Heart left ventricle (tissue), 16 donors: ENCODE measurements at regions not wholly inside any gene's neighbourhood (a gene's known extent, or its start where the extent isn't known, plus 50 kb on each side); places are given as distances from the start of the nearest gene placed in this dataset.

Source experiments
- ATAC-seq, 4 donors: fragments of 200-7000 bp; cut with Tn5 transposase; one replicate each; pipeline ENCODE4 v1.9.1; 2020 to 2022; ENCODE audit warnings: moderate library complexity in 4 of 4, mild to moderate bottlenecking in 3 of 4, moderate number of reproducible peaks in 1 of 4
- DNase-seq, 5 donors: peaks; one replicate each; pipeline ENCODE4 v3.0.0-alpha.2; 2020
- H3K27ac ChIP-seq, 12 donors: fragments of 200-600 bp; sonication (generic) in 4 of 12; one replicate each; pipeline versions ENCODE4 v1.5.0 to v1.8.0; 2016 to 2022; ENCODE audit warnings: mild to moderate bottlenecking in 2 of 12
- H3K27me3 ChIP-seq, 9 donors: fragments of 200-600 bp; sonication (generic) in 2 of 9; one replicate each; pipeline versions ENCODE4 v1.5.1 to v1.8.0; 2016 to 2022; ENCODE audit warnings: mild to moderate bottlenecking in 3 of 9
- H3K36me3 ChIP-seq, 9 donors: fragments of 200-600 bp; sonication (generic) in 2 of 9; one replicate each; pipeline versions ENCODE4 v1.5.0 to v1.8.0; 2018 to 2022; ENCODE audit warnings: mild to moderate bottlenecking in 2 of 9
- H3K4me1 ChIP-seq, 12 donors: fragments of 200-600 bp; sonication (generic) in 4 of 12; one replicate each; pipeline versions ENCODE4 v1.5.0 to v1.8.0; 2016 to 2022; ENCODE audit warnings: mild to moderate bottlenecking in 3 of 12
- H3K4me3 ChIP-seq, 12 donors: fragments of 200-600 bp; sonication (generic) in 4 of 12; one replicate each; pipeline versions ENCODE4 v1.5.0 to v1.8.0; 2017 to 2022; ENCODE audit warnings: mild to moderate bottlenecking in 9 of 12, moderate library complexity in 4 of 12
- H3K9me3 ChIP-seq, 12 donors: fragments of 200-600 bp; sonication (generic) in 4 of 12; one replicate each; pipeline versions ENCODE4 v1.5.0 to v1.8.0; 2016 to 2022; ENCODE audit warnings: mild to moderate bottlenecking in 1 of 12
- CTCF ChIP-seq, 12 donors: fragments of 200-600 bp; sonication (generic) in 4 of 12; IDR thresholded peaks; one replicate each; pipeline versions ENCODE4 v1.5.0 to v1.8.0; 2018 to 2022; ENCODE audit warnings: antibody characterized with exemption in 12 of 12, mild to moderate bottlenecking in 5 of 12
- POLR2A ChIP-seq, 2 donors: fragments of 450-650 bp; IDR thresholded peaks; one replicate each; pipeline ENCODE4 v1.6.1; 2017; ENCODE audit warnings: antibody characterized with exemption in 2 of 2, mild to moderate bottlenecking in 2 of 2, moderate library complexity in 2 of 2
- WGBS, 4 donors: extraction: QIAGEN DNeasy Blood & Tissue Kit in 2 of 4; methylation state at CpG; one replicate each; pipeline versions ENCODE4 v1.1.5 to v1.1.7; 2013 to 2018; 5-methylcytosine and 5-hydroxymethylcytosine counted together
- intact Hi-C, 10 donors: fragments of 100-400 bp; cut with DNase I; formaldehyde crosslinking; loops; one replicate each; pipeline versions ENCODE4 v1.11.1 to v1.14.2; 2022
- donor health status: ischemic (EF 13 %, LVEDD 7.1; RV severe dilation, severe dysfunction).
- donor health status: healthy with polysubstance abuse.
- donor health status: DM: no; HTN: yes; CAD: no.
- donor health status: DM: no; HTN: no; CAD: no.
- donor health status: ischemic (EF 25% LVEDD 6.9; RV normal size, moderate dysfunction).
- donor health status: ischemic (EF 25% LVEDD 5.7; RV mildly dilated, moderate dysfunction).
- donor health status: healthy.
- donor health status: DM: yes; HTN: yes; CAD: no.
- donor health status: ischemic (EF 35%, LVEDD 5.7; RV mildly dilated, moderate dysfunction).
- donor health status: nonischemic (EF 11% LVEDD 7.7; RV severe dilation, severe dysfunction).
- donor health status: DM: yes; HTN: yes; CAD: no.
- donor health status: PGD.
- donor health status: ischemic (EF 29% LVEDD 5.4; RV normal size, mild dysfunction).
- donor health status: nonischemic (EF 23%, LVEDD 6.1; RV moderate dilation, normal function).

GRCh38 chr2:176769499-176770370 is 442.9 kb upstream of the HNRNPA3 start:
- DNase-seq (no peak), ATAC-seq (no peak)
- no peak for TF ChIP-seq CTCF (IDR thresholded peaks at IDR 0.05)
- TF ChIP-seq POLR2A (IDR thresholded peaks at IDR 0.05), result no peak
- peaks cover 0 to 4% (median 0%) of the 10 kb centered on the region in 12 donors for H3K9me3 ChIP-seq
- H3K4me3 ChIP-seq, result no peak overlapping the region
- H3K36me3 ChIP-seq, result no peaks in the 10 kb centered on the region
- H3K27ac ChIP-seq, result no peak overlapping the region
- WGBS, 4 donors, result 61 to 67% (median 66%) methylated on average over 6 of the region's 6 CpGs
- H3K4me1 ChIP-seq, result peaks cover 0 to 8% (median 0%) of the 10 kb centered on the region in 12 donors
- intact Hi-C loops, result no loop called here
- peaks cover 0 to 3% (median 0%) of the 10 kb centered on the region in 9 donors for H3K27me3 ChIP-seq

GRCh38 chr2:176772816-176773215 is 439.8 kb upstream of the HNRNPA3 start:
- TF ChIP-seq CTCF (IDR thresholded peaks at IDR 0.05) (no peak), POLR2A (IDR thresholded peaks at IDR 0.05) (no peak)
- intact Hi-C loops, result no loop called here
- Histone ChIP-seq H3K27ac (no peak overlapping the region), H3K4me3 (no peak overlapping the region), H3K9me3 (peaks cover 0 to 4% (median 0%) of the 10 kb centered on the region in 12 donors), H3K27me3 (peaks cover 0 to 3% (median 0%) of the 10 kb centered on the region in 9 donors), H3K36me3 (no peaks in the 10 kb centered on the region), H3K4me1 (peaks cover 0 to 9% (median 0%) of the 10 kb centered on the region in 12 donors)
- 92 to 100% (median 94%) methylated on average over 1 to 2 of the region's 2 CpGs for WGBS, 4 donors
- DNase-seq (no peak), ATAC-seq (no peak)

GRCh38 chr2:176774766-176775451 is 437.7 kb upstream of the HNRNPA3 start:
- peaks cover 0 to 4% (median 0%) of the 10 kb centered on the region in 12 donors for H3K9me3 ChIP-seq
- H3K4me1 ChIP-seq, result peaks cover 0 to 9% (median 0%) of the 10 kb centered on the region in 12 donors
- TF ChIP-seq CTCF (IDR thresholded peaks at IDR 0.05) (no peak), POLR2A (IDR thresholded peaks at IDR 0.05) (no peak)
- WGBS, 4 donors, result 71 to 82% (median 77%) methylated on average over 2 of the region's 2 CpGs
- peaks cover 0 to 3% (median 0%) of the 10 kb centered on the region in 9 donors for H3K27me3 ChIP-seq
- DNase-seq (no peak), ATAC-seq (no peak)
- H3K27ac ChIP-seq, result no peak overlapping the region
- intact Hi-C loops, result no loop called here
- H3K4me3 ChIP-seq, result no peak overlapping the region
- H3K36me3 ChIP-seq, result no peaks in the 10 kb centered on the region

- ATAC-seq, result no peak
- H3K27ac ChIP-seq, result no peak overlapping the region
- intact Hi-C loops, result no loop called here
- peaks cover 0 to 7% (median 0%) of the 10 kb centered on the region in 12 donors for H3K9me3 ChIP-seq
- H3K36me3 ChIP-seq, result no peaks in the 10 kb centered on the region
- no peak for DNase-seq
- H3K4me1 ChIP-seq, result peaks cover 0 to 9% (median 0%) of the 10 kb centered on the region in 12 donors
- no peak for TF ChIP-seq POLR2A (IDR thresholded peaks at IDR 0.05)
- TF ChIP-seq CTCF (IDR thresholded peaks at IDR 0.05), result no peak
- 89 to 91% (median 90%) methylated on average over 3 of the region's 3 CpGs for WGBS, 4 donors
- H3K4me3 ChIP-seq, result no peak overlapping the region
- H3K27me3 ChIP-seq, result no peaks in the 10 kb centered on the region
Observed at GRCh38 chr2:176777262-176777661, 435.3 kb upstream of the HNRNPA3 start.
